Neural progenitor cell (in vitro differentiated cells): ENCODE measurements at regions not wholly inside any gene's neighbourhood (a gene's known extent, or its start where the extent isn't known, plus 50 kb on each side); places are given as distances from the start of the nearest gene placed in this dataset.

Source experiments
- CTCF ChIP-seq: fragments of 200-600 bp; sonication (generic); IDR thresholded peaks from 2 replicates; pipeline ENCODE4 v1.5.1; 2017; ENCODE audit warnings: antibody characterized with exemption, mild to moderate bottlenecking
- EZH2 ChIP-seq: fragments of 200-600 bp; sonication (generic); IDR thresholded peaks from 2 replicates; pipeline ENCODE4 v1.6.1; 2017; ENCODE audit warnings: antibody characterized with exemption, mild to moderate bottlenecking, moderate library complexity
- EZH2phosphoT487 ChIP-seq: fragments of 200-600 bp; sonication (generic); IDR thresholded peaks from 2 replicates; pipeline ENCODE4 v1.6.1; 2017; ENCODE audit warnings: antibody characterized with exemption

GRCh38 chr12:13602172-13602571 is 379.2 kb downstream of the GRIN2B start:
- TF ChIP-seq CTCF (no peak), EZH2 (no peak), EZH2phosphoT487 (no peak)
